ENCODE measurements at regions not wholly inside any gene's neighbourhood (a gene's known extent, or its start where the extent isn't known, plus 50 kb on each side); places are given as distances from the start of the nearest gene placed in this dataset.

DNA sequence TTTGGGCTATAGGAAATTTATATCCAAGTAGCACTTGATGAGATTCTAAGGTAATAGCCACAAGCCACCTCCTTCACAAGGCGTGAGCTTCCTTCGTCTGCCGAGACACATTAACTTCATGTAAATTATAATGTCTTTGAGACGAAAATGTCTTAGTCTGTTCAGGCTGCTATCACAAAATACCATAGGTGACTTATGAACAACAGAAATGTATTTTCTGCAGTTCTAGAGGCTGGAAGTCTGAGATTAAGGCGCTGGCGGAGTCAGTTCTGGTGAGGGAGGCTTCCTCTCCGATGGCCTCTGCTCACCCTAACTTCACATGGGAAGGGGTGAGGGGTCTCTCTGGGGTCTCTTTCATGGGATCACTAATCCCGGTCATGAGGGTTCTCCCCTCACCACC is 133.0 kb downstream of the ETS2 start:
- no peak for TF ChIP-seq CEBPB (IDR thresholded peaks at IDR 0.05)
- no peak for TF ChIP-seq RAD21 (IDR thresholded peaks at IDR 0.05; ENCODE audit: low read depth)
- TF ChIP-seq TAF1 (IDR thresholded peaks at IDR 0.05; ENCODE audit: low read depth): no peak
- TF ChIP-seq FOXM1 (IDR thresholded peaks at IDR 0.05; ENCODE audit: borderline replicate concordance, low read depth): no peak
- TF ChIP-seq TCF12 (IDR thresholded peaks at IDR 0.05; ENCODE audit: low read depth): no peak
- TF ChIP-seq EP300 (IDR thresholded peaks at IDR 0.05; ENCODE audit: borderline replicate concordance): no peak

Measured in Ishikawa (cell line).